Fibroblast of lung (primary cell): ENCODE measurements at regions not wholly inside any gene's neighbourhood (a gene's known extent, or its start where the extent isn't known, plus 50 kb on each side); places are given as distances from the start of the nearest gene placed in this dataset.

Experiments used
- CTCF ChIP-seq, 2 donors: IDR thresholded peaks in 1 of 2; conservative IDR thresholded peaks in 1 of 2; 1 replicate in 1 of 2; 2 replicates in 1 of 2; pipeline ENCODE4 v1.5.1; 2011 to 2012; ENCODE audit warnings: low read length in 2 of 2, control low read depth in 1 of 2, inconsistent platforms in 1 of 2, low read depth in 1 of 2, mild to moderate bottlenecking in 1 of 2
- EZH2 ChIP-seq: IDR thresholded peaks from 2 replicates; pipeline ENCODE4 v1.5.1; 2012; ENCODE audit warnings: low read length, control low read depth, mild to moderate bottlenecking; ENCODE audit errors: missing control alignments

DNA sequence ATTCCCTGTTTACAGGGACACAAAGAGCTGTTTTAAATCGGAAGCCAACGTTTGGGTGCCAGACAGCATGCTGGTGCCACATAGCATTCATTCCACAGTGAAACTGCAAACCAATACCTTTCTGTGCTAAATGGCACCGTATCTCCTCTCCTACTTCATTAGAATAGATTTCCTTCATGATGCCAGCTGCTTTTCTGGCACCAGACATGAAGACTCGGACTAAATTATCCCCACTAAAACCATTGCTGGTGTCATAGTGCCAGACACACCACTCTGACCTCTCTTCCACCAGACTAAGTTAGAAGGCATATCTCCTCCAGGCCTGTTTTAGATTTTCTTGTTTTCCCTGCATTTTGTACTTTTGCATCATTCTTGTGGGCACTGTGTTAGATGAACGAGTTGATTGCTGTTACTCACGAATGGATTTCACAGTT lies 155.1 kb downstream of the ETV1 start:
- no peak for TF ChIP-seq CTCF (conservative IDR thresholded peaks at IDR 0.05 in 1 of 2, IDR thresholded peaks at IDR 0.05 in 1 of 2; ENCODE audit: low read depth in 1 of 2, low read length in 2 of 2)
- TF ChIP-seq EZH2, result no peak
